SK-N-SH treated with all-trans-retinoic acid at 6 μM for 48 hours (cell line): ENCODE measurements at regions not wholly inside any gene's neighbourhood (a gene's known extent, or its start where the extent isn't known, plus 50 kb on each side); places are given as distances from the start of the nearest gene placed in this dataset.
"Not testable (repeated sequence)": the region's sequence is repeated elsewhere in the genome, so short reads cannot be mapped to it uniquely, and the experiment has no call there.

Source experiments
- ATAC-seq: fragments of 200-7000 bp; cut with Tn5 transposase; 3 replicates; pipeline ENCODE4 v1.9.1; 2020; ENCODE audit warnings: mild to moderate bottlenecking, moderate library complexity
- ARNTL ChIP-seq: fragments of 450-650 bp; formaldehyde crosslinking; IDR thresholded peaks from 2 replicates; pipeline ENCODE4 v1.5.0; 2020; ENCODE audit warnings: low read depth, mild to moderate bottlenecking, moderate library complexity, borderline replicate concordance
- BACH2 ChIP-seq: fragments of 250-450 bp; sonication (Bioruptor Pico); IDR thresholded peaks from 2 replicates; pipeline ENCODE4 v1.9.0; 2021; ENCODE audit warnings: mild to moderate bottlenecking, borderline replicate concordance
- CREB5 ChIP-seq: fragments of 250-450 bp; sonication (Bioruptor Pico); IDR thresholded peaks from 2 replicates; pipeline ENCODE4 v1.5.1; 2020; ENCODE audit warnings: low read depth, mild to moderate bottlenecking, moderate library complexity
- CSDC2 ChIP-seq: fragments of 250-450 bp; sonication (Bioruptor Pico); IDR thresholded peaks from 2 replicates; pipeline ENCODE4 v1.5.0; 2020; ENCODE audit warnings: mild to moderate bottlenecking, moderate library complexity
- CSRNP3 ChIP-seq: fragments of 250-450 bp; sonication (Bioruptor Pico); IDR thresholded peaks from 2 replicates; pipeline ENCODE4 v1.5.1; 2021; ENCODE audit warnings: mild to moderate bottlenecking, moderate library complexity
- GLIS3 ChIP-seq: fragments of 250-450 bp; sonication (Bioruptor Pico); IDR thresholded peaks from 2 replicates; pipeline ENCODE4 v1.5.0; 2020; ENCODE audit warnings: mild to moderate bottlenecking, moderate library complexity
- ISL1 ChIP-seq: fragments of 250-450 bp; sonication (Bioruptor Pico); IDR thresholded peaks from 2 replicates; pipeline ENCODE4 v2.1.2; 2022; ENCODE audit warnings: mild to moderate bottlenecking, moderate library complexity
- OSR1 ChIP-seq: fragments of 250-450 bp; sonication (Bioruptor Pico); IDR thresholded peaks from 2 replicates; pipeline ENCODE4 v1.8.0; 2022; ENCODE audit warnings: moderate library complexity, mild to moderate bottlenecking, inconsistent platforms
- PATZ1 ChIP-seq: fragments of 250-450 bp; sonication (Bioruptor Pico); IDR thresholded peaks from 2 replicates; pipeline ENCODE4 v1.8.0; 2020; ENCODE audit warnings: mild to moderate bottlenecking, moderate library complexity, borderline replicate concordance
- POU6F1 ChIP-seq: fragments of 250-450 bp; sonication (Bioruptor Pico); IDR thresholded peaks from 2 replicates; pipeline ENCODE4 v1.8.0; 2021; ENCODE audit warnings: low read depth, mild to moderate bottlenecking, moderate library complexity, borderline replicate concordance
- PPARA ChIP-seq: fragments of 250-450 bp; sonication (Bioruptor Pico); IDR thresholded peaks from 2 replicates; pipeline ENCODE4 v1.5.0; 2020; ENCODE audit warnings: mild to moderate bottlenecking, borderline replicate concordance
- RARB ChIP-seq: fragments of 250-450 bp; sonication (Bioruptor Pico); IDR thresholded peaks from 2 replicates; pipeline ENCODE4 v1.8.0; 2021; ENCODE audit warnings: mild to moderate bottlenecking, moderate library complexity
- SNAI2 ChIP-seq: fragments of 250-450 bp; sonication (Bioruptor Pico); IDR thresholded peaks from 2 replicates; pipeline ENCODE4 v1.5.0; 2020; ENCODE audit warnings: mild to moderate bottlenecking, moderate library complexity
- TSHZ2 ChIP-seq: fragments of 250-450 bp; sonication (Bioruptor Pico); IDR thresholded peaks from 2 replicates; pipeline ENCODE4 v1.5.0; 2020; ENCODE audit warnings: mild to moderate bottlenecking, moderate library complexity
- ZC3H10 ChIP-seq: fragments of 250-450 bp; sonication (Bioruptor Pico); IDR thresholded peaks from 2 replicates; pipeline ENCODE4 v1.5.1; 2021; ENCODE audit warnings: mild to moderate bottlenecking, moderate library complexity
- ZFP3 ChIP-seq: fragments of 250-450 bp; sonication (Bioruptor Pico); IDR thresholded peaks from 2 replicates; pipeline ENCODE4 v1.5.0; 2020; ENCODE audit warnings: mild to moderate bottlenecking, moderate library complexity
- ZFP30 ChIP-seq: fragments of 450-650 bp; formaldehyde crosslinking; IDR thresholded peaks from 2 replicates; pipeline ENCODE4 v1.5.0; 2022; ENCODE audit warnings: mild to moderate bottlenecking, moderate library complexity
- ZNF565 ChIP-seq: fragments of 450-650 bp; formaldehyde crosslinking; conservative IDR thresholded peaks from 2 replicates; pipeline ENCODE4 v1.5.0; 2020; ENCODE audit warnings: low read depth, mild to moderate bottlenecking, moderate library complexity
- ZNF70 ChIP-seq: fragments of 450-650 bp; formaldehyde crosslinking; IDR thresholded peaks from 2 replicates; pipeline ENCODE4 v1.5.0; 2020; ENCODE audit warnings: mild to moderate bottlenecking, moderate library complexity
- ZNF8 ChIP-seq: fragments of 450-650 bp; formaldehyde crosslinking; IDR thresholded peaks from 2 replicates; pipeline ENCODE4 v1.5.0; 2020; ENCODE audit warnings: mild to moderate bottlenecking, moderate library complexity

GRCh38 chr1:229149435-229149834, 121.5 kb upstream of the RAB4A start:
- no peak; the same call in 2 of the 3 replicates for ATAC-seq
- no peak for TF ChIP-seq SNAI2 (CRISPR knock-in tag)
- TF ChIP-seq RARB (CRISPR knock-in tag), result no peak
- no peak for TF ChIP-seq ISL1 (CRISPR knock-in tag)
- TF ChIP-seq ZNF8 (CRISPR knock-in tag), result no peak
- TF ChIP-seq BACH2 (CRISPR knock-in tag), result no peak
- no peak for TF ChIP-seq ZFP30 (CRISPR knock-in tag)
- TF ChIP-seq POU6F1, result no peak
- TF ChIP-seq CREB5 (CRISPR knock-in tag), result no peak
- no peak for TF ChIP-seq PPARA (CRISPR knock-in tag)
- TF ChIP-seq TSHZ2 (CRISPR knock-in tag), result no peak
- TF ChIP-seq CSDC2 (CRISPR knock-in tag), result no peak
- no peak for TF ChIP-seq ZC3H10 (CRISPR knock-in tag)
- TF ChIP-seq CSRNP3 (CRISPR knock-in tag), result no peak
- TF ChIP-seq GLIS3 (CRISPR knock-in tag), result no peak

- ATAC-seq, result no peak
- TF ChIP-seq ZFP3 (no peak), POU6F1 (no peak), PPARA (CRISPR knock-in tag) (no peak), CREB5 (CRISPR knock-in tag) (no peak), ZNF565 (CRISPR knock-in tag) (no peak), OSR1 (CRISPR knock-in tag) (no peak), ISL1 (CRISPR knock-in tag) (no peak), SNAI2 (CRISPR knock-in tag) (no peak), PATZ1 (CRISPR knock-in tag) (no peak), RARB (CRISPR knock-in tag) (no peak), GLIS3 (CRISPR knock-in tag) (no peak), TSHZ2 (CRISPR knock-in tag) (no peak), ZFP30 (CRISPR knock-in tag) (no peak), ARNTL (CRISPR knock-in tag) (no peak), ZNF70 (CRISPR knock-in tag) (no peak), BACH2 (CRISPR knock-in tag) (no peak), ZC3H10 (CRISPR knock-in tag) (no peak)
- TF ChIP-seq, all 23 proteins: peak for 0
Measured at GRCh38 chr1:229150518-229150917, 120.4 kb upstream of the RAB4A start.

GRCh38 chr1:229151412-229151811, 119.5 kb upstream of the RAB4A start:
- ATAC-seq, result not testable (repeated sequence)
